Fibroblast of skin of scalp (primary cell): ENCODE measurements at regions not wholly inside any gene's neighbourhood (a gene's known extent, or its start where the extent isn't known, plus 50 kb on each side); places are given as distances from the start of the nearest gene placed in this dataset.

Experiments
- DNase-seq: peaks from one replicate; pipeline ENCODE4 v3.0.0-alpha.2; 2013

GRCh38 chr7:42351316-42351935 is 114.4 kb upstream of the GLI3 start:
- peak; percentile 90 for DNase-seq

GRCh38 chr7:42350801-42351200 is 113.8 kb upstream of the GLI3 start:
- DNase-seq: peak; percentile 78

DNA sequence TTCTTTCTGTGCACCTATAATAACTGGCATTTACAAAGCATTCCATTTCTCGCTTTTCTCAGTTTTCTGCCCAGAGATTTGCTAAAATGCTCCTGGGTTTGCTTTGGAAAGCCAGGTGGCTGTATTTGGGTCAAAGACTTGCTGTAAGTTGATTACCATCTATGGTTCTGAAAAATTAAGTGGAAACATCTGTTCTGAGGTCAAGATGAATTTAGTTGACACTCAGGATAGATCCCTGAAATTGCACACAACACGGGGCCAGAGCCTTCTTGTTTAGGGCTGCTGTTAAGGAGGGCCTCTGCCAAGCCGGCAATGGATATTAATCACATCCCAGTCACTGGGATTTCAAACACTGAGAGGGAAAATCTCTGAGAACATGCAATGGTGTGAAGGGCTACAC is 111.6 kb upstream of the GLI3 start:
- DNase-seq: peak; percentile 15

GRCh38 chr7:42348071-42348470 is 111.1 kb upstream of the GLI3 start:
- no peak for DNase-seq

GRCh38 chr7:42347616-42348015 is 110.6 kb upstream of the GLI3 start:
- no peak for DNase-seq

DNA sequence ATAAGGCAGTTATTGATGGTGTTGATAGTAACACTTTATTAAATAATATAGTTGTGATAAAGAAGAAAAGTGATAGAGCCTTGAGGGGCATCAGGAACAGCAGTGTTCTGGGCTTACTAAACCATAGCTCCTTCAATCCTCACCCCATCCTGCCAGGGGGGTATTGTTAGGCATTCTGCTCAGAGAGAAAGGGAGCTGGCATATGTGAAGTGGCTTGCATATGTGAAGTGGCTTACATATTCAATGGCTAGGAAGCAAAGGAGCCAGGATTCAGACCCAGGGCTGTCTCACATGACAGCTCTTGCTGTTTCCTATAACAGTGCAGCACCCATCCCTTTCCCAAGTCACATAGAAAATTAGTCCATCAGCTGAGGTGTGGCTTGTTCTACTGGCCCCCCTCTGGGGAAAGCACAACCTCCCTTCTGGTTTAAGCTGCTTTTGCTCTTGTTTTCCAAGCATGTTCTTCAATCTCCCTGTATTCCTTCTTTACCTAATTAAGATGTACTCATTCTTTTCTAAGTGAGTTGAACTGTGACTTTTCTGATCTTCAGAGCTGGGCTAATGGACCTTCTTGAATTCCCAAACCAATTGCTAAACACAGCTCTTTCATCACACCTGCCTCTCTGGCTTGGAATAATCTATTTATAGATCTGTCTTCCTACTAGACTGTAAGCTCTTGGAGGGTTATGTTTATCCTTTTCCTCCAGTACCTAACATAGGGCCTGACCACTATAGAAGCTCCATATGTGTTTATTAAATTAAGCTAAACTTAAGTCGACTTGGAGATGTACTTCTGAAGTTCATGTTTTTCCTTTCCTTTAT is 108.7 kb upstream of the GLI3 start:
- no peak for DNase-seq

GRCh38 chr7:42344198-42344755 is 107.3 kb upstream of the GLI3 start:
- no peak for DNase-seq

GRCh38 chr7:42342381-42342780 is 105.4 kb upstream of the GLI3 start:
- no peak for DNase-seq

GRCh38 chr7:42340436-42340835 is 103.4 kb upstream of the GLI3 start:
- DNase-seq: no peak

DNA sequence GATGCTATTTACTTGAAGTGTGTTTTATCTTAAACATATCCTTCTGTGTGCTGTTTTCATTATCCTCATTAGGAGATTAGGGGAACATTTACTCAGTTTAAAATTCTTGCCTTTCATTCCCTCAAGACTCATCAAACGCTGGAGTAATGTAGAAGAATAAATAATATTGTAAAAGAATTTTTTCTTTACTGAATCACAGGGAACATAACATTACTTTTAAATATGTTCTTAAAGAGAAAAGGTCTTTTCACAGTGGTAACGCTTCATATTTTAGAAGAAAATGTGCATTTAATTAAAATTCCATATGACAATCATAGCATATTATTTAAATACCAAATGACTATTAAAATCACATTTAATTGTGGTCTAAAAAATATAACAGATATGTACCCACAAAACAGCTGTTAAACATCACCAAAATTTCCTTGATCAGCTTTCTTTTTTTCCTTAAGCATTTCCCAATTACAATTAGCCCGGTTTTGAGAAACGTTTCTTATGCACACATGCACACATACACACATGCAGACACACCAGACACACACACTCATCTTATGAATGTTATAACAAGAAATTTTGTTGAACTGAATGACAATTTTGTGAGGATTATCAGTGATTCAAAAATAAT is 102.0 kb upstream of the GLI3 start:
- DNase-seq: no peak

DNA sequence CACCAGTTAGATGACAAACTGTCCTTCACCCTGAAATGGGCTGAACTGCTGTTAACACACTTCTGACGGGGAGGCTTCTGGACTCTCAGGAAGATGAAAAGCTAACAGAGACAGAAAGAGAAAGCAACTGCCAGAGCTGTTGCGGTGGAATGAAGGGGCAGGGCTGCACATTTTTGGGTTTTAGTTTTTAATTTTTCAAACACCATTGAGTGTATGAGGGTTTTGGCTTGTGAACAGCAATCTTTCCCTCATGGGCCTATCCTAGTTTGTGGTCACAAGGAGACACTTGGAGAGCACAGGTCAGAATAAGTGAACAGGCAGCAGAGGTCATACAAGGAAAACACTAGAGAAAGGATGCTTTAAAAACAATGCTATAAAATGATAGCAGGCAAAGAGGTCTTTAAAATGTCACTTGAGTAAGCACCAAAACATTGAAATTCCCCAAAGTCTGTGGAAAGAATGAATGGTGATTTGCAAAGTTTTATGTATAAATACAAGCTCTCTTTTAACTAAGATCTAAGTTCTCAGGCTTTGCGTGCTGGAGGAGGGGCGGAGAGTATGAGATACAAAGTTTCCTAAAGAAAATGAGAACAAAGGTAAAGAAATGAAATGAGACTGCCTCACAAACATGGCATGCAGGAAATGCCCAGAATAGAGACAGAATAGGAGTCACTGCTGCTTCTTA is 101.4 kb upstream of the GLI3 start:
- DNase-seq: peak; percentile 83

- no peak for DNase-seq
Measured at GRCh38 chr7:42337225-42337905, 100.4 kb upstream of the GLI3 start.

DNA sequence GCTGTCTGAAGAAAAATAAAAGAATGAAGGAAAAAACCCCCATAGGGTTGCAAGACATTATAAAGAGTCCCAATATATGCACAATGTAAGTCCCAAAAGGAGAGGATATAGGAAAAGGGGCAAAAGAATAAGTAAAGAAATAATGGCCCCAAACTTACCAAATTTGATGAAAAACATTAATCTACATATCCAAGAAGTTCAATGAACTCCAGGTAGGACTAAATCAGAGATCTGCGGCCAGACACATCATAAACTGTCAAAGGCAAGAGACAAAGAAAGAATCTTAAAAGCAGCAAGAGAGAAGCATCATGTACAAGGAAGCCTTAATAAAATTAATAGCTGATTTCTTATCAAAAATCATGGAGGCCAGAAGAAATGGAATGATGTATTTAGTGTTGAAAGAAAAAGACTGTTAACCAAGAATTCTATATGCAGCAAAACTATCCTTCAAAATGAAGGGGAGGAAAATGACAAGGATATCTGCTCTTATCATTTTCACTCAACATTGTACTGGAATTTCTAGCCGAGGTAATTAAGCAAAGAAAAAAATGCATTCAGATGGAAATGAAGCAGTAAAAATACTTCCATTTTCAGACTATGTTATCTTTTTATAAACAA is 95.7 kb upstream of the GLI3 start:
- no peak for DNase-seq

GRCh38 chr7:42319631-42320030 is 82.6 kb upstream of the GLI3 start:
- peak; percentile 7 for DNase-seq

GRCh38 chr7:42315631-42316030 is 78.6 kb upstream of the GLI3 start:
- DNase-seq: peak; percentile 96

GRCh38 chr7:42315103-42315502 is 78.1 kb upstream of the GLI3 start:
- DNase-seq: peak; percentile 32

- DNase-seq: peak; percentile 13
Measured at GRCh38 chr7:42314696-42315095, 77.7 kb upstream of the GLI3 start.

GRCh38 chr7:42311195-42311594 is 74.2 kb upstream of the GLI3 start:
- DNase-seq: no peak

DNA sequence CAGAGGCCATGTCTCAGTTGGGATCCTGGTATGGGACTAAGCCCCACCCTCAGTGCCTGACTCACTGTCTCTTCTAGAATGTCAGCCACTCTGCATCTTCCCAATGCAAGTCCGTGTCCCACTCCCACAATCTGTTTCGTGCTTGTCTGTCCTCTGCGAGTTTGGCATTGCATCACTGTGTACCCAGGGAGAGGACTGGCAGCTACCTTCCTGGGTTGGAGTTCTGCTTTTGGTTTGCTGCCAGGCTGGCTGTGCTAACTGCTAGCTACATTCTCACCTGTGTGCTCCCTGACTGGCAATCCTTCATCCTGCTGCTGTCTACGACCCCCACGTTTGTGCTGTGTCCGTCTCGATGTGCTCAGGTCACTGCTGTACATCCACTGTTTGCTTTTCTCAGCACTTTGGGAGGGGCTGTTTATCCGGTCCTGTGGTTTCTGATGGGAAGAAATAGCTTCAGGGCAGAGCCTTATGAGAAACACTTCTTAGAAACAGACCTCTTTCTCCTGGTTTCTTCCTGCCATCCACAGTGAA is 56.0 kb upstream of the GLI3 start:
- no peak for DNase-seq

- DNase-seq: no peak
Measured at GRCh38 chr7:42289473-42289872, 52.5 kb upstream of the GLI3 start.
